HG02798 (cell line): ENCODE measurements at regions not wholly inside any gene's neighbourhood (a gene's known extent, or its start where the extent isn't known, plus 50 kb on each side); places are given as distances from the start of the nearest gene placed in this dataset.

ENCODE experiments used
- ATAC-seq: cut with Tn5 transposase; IDR thresholded peaks from one replicate; pipeline ENCODE4 v1.9.1; 2021; ENCODE audit warnings: mild to moderate bottlenecking; ENCODE audit not compliant: unreplicated experiment, poor library complexity

GRCh38 chr11:119943298-119943655 is 194.6 kb downstream of the TRIM29 start:
- no peak for ATAC-seq

- no peak for ATAC-seq
Observed at GRCh38 chr11:119942583-119943297, 195.2 kb downstream of the TRIM29 start.

- ATAC-seq: no peak
Observed at GRCh38 chr11:119941636-119942411, 196.1 kb downstream of the TRIM29 start.

GRCh38 chr11:119941171-119941570 is 196.7 kb downstream of the TRIM29 start:
- no peak for ATAC-seq

GRCh38 chr11:119940401-119940976 is 197.4 kb downstream of the TRIM29 start:
- ATAC-seq: no peak

- ATAC-seq: no peak
Observed at GRCh38 chr11:119937412-119937811, 200.5 kb downstream of the TRIM29 start.

- no peak for ATAC-seq
Observed at GRCh38 chr11:119936426-119936825, 201.5 kb downstream of the TRIM29 start.

GRCh38 chr11:119935349-119935925 is 202.5 kb downstream of the TRIM29 start:
- ATAC-seq: no peak

- no peak for ATAC-seq
Observed at GRCh38 chr11:119934866-119935265, 203.0 kb downstream of the TRIM29 start.

- no peak for ATAC-seq
Observed at GRCh38 chr11:119934267-119934666, 203.6 kb downstream of the TRIM29 start.

GRCh38 chr11:119933584-119933983 is 204.3 kb downstream of the TRIM29 start:
- no peak for ATAC-seq

- no peak for ATAC-seq
Observed at GRCh38 chr11:119932828-119933562, 204.0 kb upstream of the NECTIN1 start.

GRCh38 chr11:119928047-119928446 is 199.0 kb upstream of the NECTIN1 start:
- no peak for ATAC-seq

GRCh38 chr11:119924017-119924416 is 195.0 kb upstream of the NECTIN1 start:
- no peak for ATAC-seq

- ATAC-seq: no peak
Observed at GRCh38 chr11:119921571-119921970, 192.6 kb upstream of the NECTIN1 start.

GRCh38 chr11:119920666-119921387 is 191.8 kb upstream of the NECTIN1 start:
- ATAC-seq: no peak

- ATAC-seq: no peak
Observed at GRCh38 chr11:119919656-119920055, 190.7 kb upstream of the NECTIN1 start.

GRCh38 chr11:119918347-119918746 is 189.3 kb upstream of the NECTIN1 start:
- ATAC-seq: no peak

- no peak for ATAC-seq
Observed at GRCh38 chr11:119916568-119916967, 187.6 kb upstream of the NECTIN1 start.

- no peak for ATAC-seq
Observed at GRCh38 chr11:119912229-119912628, 183.2 kb upstream of the NECTIN1 start.
